ENCODE measurements at regions not wholly inside any gene's neighbourhood (a gene's known extent, or its start where the extent isn't known, plus 50 kb on each side); places are given as distances from the start of the nearest gene placed in this dataset.

- H2AFZ ChIP-seq (ENCODE audit: low read depth) = no peak overlapping the region
- TF ChIP-seq REST (IDR thresholded peaks at IDR 0.05; ENCODE audit: low read depth, low read length) (no peak), USF1 (IDR thresholded peaks at IDR 0.05; ENCODE audit: borderline replicate concordance, low read depth) (no peak), RCOR1 (IDR thresholded peaks at IDR 0.05; ENCODE audit: low read length) (no peak), MEF2A (IDR thresholded peaks at IDR 0.05; ENCODE audit: borderline replicate concordance, low read depth) (no peak), FOXM1 (IDR thresholded peaks at IDR 0.05; ENCODE audit: low read depth) (no peak), FOXJ3 (CRISPR knock-in tag; IDR thresholded peaks at IDR 0.05) (no peak), EZH2phosphoT487 (IDR thresholded peaks at IDR 0.05; ENCODE audit: borderline replicate concordance, low read depth) (no peak), MXI1 (IDR thresholded peaks at IDR 0.05; ENCODE audit: low read depth, low read length) (no peak), RXRA (IDR thresholded peaks at IDR 0.05; ENCODE audit: borderline replicate concordance, low read depth) (no peak)
- TF ChIP-seq, protein P1, sequence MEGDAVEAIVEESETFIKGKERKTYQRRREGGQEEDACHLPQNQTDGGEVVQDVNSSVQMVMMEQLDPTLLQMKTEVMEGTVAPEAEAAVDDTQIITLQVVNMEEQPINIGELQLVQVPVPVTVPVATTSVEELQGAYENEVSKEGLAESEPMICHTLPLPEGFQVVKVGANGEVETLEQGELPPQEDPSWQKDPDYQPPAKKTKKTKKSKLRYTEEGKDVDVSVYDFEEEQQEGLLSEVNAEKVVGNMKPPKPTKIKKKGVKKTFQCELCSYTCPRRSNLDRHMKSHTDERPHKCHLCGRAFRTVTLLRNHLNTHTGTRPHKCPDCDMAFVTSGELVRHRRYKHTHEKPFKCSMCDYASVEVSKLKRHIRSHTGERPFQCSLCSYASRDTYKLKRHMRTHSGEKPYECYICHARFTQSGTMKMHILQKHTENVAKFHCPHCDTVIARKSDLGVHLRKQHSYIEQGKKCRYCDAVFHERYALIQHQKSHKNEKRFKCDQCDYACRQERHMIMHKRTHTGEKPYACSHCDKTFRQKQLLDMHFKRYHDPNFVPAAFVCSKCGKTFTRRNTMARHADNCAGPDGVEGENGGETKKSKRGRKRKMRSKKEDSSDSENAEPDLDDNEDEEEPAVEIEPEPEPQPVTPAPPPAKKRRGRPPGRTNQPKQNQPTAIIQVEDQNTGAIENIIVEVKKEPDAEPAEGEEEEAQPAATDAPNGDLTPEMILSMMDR (IDR thresholded peaks at IDR 0.05) = no peak
- CTCF ChIA-PET = no interaction called here
Measured at GRCh38 chr4:116546759-116547158, 538.6 kb downstream of the TRAM1L1 start.

DNA sequence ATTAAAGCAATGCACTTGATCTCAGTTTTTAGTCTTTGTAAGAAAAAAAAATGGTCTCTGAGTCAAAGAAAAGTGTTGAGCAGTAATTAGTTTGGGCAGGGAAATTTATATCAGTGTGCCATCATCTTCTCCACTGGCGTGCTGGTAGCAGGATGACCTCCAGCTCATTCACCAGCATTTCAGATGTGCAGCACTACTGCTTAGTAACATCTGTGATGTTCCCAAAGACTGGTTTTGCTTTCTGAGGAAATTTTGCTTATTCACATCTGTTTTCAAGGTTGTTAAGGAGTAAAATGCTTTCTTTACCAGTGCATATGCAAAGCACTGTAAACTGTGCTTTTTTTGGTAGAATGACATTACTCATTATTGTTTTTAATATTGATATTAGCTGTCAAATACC, 540.4 kb downstream of the TRAM1L1 start:
- Histone ChIP-seq H3K4me1 (ENCODE audit: control insufficient read depth in 1 of 2, insufficient read depth in 2 of 2, low read depth in 1 of 2, low read length in 1 of 2) (no peaks in the 10 kb centered on the region), H3K4me2 (no peak overlapping the region), H3K9me2 (no peaks in the 10 kb centered on the region), H3K27me3 (ENCODE audit: insufficient read depth) (no peaks in the 10 kb centered on the region), H3K27ac (ENCODE audit: low read depth in 2 of 2, low read length in 1 of 2) (no peak overlapping the region), H3K36me3 (replicated peaks in 1 of 2; ENCODE audit: control insufficient read depth in 1 of 2, insufficient read depth in 2 of 2, low read length in 1 of 2) (no peaks in the 10 kb centered on the region), H3K79me2 (ENCODE audit: insufficient read depth) (no peaks in the 10 kb centered on the region), H2AFZ (ENCODE audit: low read depth) (no peak overlapping the region), H3K9ac (no peak overlapping the region), H3F3A (replicated peaks; ENCODE audit: insufficient read depth) (no peaks in the 10 kb centered on the region), H3K4me3 (ENCODE audit: low read depth in 2 of 2, low read length in 1 of 2) (no peak overlapping the region), H4K20me1 (ENCODE audit: insufficient read depth) (no peaks in the 10 kb centered on the region), H3K9me3 (no peaks in the 10 kb centered on the region)
- ChIA-PET CTCF (no interaction called here), POLR2A (no interaction called here)
- DNase-seq = no peak
- 13% methylated on average over 1 of the region's 1 CpG for WGBS (ENCODE audit: low lambda C conversion rate)
- TF ChIP-seq TCF12 (IDR thresholded peaks at IDR 0.05) (no peak), TEAD4 (IDR thresholded peaks at IDR 0.05; ENCODE audit: borderline replicate concordance, insufficient read depth) (no peak), REST (IDR thresholded peaks at IDR 0.05; ENCODE audit: low read depth, low read length) (no peak), FOXM1 (IDR thresholded peaks at IDR 0.05; ENCODE audit: low read depth) (no peak), RAD21 (IDR thresholded peaks at IDR 0.05; ENCODE audit: low read length) (no peak), JUND (IDR thresholded peaks at IDR 0.05) (no peak), RFX5 (IDR thresholded peaks at IDR 0.05; ENCODE audit: low read length) (no peak), MEF2A (IDR thresholded peaks at IDR 0.05; ENCODE audit: borderline replicate concordance, low read depth) (no peak)
- TF ChIP-seq, protein P2, sequence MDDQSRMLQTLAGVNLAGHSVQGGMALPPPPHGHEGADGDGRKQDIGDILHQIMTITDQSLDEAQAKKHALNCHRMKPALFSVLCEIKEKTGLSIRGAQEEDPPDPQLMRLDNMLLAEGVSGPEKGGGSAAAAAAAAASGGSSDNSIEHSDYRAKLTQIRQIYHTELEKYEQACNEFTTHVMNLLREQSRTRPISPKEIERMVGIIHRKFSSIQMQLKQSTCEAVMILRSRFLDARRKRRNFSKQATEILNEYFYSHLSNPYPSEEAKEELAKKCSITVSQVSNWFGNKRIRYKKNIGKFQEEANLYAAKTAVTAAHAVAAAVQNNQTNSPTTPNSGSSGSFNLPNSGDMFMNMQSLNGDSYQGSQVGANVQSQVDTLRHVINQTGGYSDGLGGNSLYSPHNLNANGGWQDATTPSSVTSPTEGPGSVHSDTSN (IDR thresholded peaks at IDR 0.05) = no peak

More at GRCh38 chr4:116546759-116547158, 538.6 kb downstream of the TRAM1L1 start:
- H3K79me2 ChIP-seq (ENCODE audit: insufficient read depth) = no peaks in the 10 kb centered on the region
- WGBS (ENCODE audit: low lambda C conversion rate) = 50% methylated on average over 1 of the region's 1 CpG
- H3K36me3 ChIP-seq (replicated peaks in 1 of 2; ENCODE audit: control insufficient read depth in 1 of 2, insufficient read depth in 2 of 2, low read length in 1 of 2) = no peaks in the 10 kb centered on the region
- H3K9me2 ChIP-seq = no peaks in the 10 kb centered on the region
- H4K20me1 ChIP-seq (ENCODE audit: insufficient read depth) = no peaks in the 10 kb centered on the region
- H3K9ac ChIP-seq = no peak overlapping the region
- no peaks in the 10 kb centered on the region for H3K4me1 ChIP-seq (ENCODE audit: control insufficient read depth in 1 of 2, insufficient read depth in 2 of 2, low read depth in 1 of 2, low read length in 1 of 2)
- no peak overlapping the region for H3K4me3 ChIP-seq (ENCODE audit: low read depth in 2 of 2, low read length in 1 of 2)
- no peaks in the 10 kb centered on the region for H3K9me3 ChIP-seq
- H3K27me3 ChIP-seq (ENCODE audit: insufficient read depth) = no peaks in the 10 kb centered on the region
- H3K4me2 ChIP-seq = no peak overlapping the region
- DNase-seq = no peak
- H3K27ac ChIP-seq (ENCODE audit: low read depth in 2 of 2, low read length in 1 of 2) = no peak overlapping the region
- POLR2A ChIA-PET = no interaction called here
- no peaks in the 10 kb centered on the region for H3F3A ChIP-seq (replicated peaks; ENCODE audit: insufficient read depth)
